ENCODE measurements at regions not wholly inside any gene's neighbourhood (a gene's known extent, or its start where the extent isn't known, plus 50 kb on each side); places are given as distances from the start of the nearest gene placed in this dataset.

DNA sequence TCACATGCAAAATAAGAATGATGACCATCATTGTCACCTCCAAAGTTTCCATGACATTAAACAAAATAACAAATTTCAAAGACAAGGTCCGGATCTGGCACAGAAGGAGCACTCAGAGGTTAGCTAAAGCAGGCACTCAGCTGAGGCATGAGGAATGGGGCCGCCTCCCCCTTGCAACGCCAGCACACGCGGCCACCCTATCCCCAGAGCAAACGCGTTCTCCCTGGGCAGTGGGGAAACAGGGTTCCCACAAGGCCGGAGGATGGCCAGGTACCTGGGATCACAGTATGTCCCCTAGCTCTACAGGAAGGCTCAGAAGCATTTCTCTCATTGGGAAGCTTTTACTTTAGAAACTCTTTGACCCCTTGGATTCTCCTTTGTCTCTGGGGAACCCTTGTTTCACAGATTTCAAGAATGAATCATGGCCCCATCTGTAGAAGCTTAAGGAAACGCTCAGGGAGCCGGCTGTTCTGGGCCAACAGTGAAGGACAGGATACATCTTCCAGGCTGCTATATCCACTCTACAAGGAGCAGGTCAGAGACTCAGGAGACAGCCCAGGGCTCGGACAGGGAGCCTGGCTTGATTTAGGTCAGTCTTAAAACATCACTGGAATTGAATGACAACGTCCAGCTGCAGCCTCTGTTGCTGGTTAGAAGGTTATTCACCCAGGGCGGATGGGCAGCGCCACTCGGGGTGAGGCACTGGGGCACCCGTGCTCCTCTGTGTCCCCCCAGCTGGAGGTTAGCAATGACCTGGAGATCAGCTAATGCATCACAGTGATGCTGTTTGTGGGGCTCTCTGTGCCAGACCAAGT is 496.4 kb downstream of the NPHP4 start:
- TF ChIP-seq CTCF (conservative IDR thresholded peaks at IDR 0.05 in 1 of 2, IDR thresholded peaks at IDR 0.05 in 1 of 2; ENCODE audit: low read depth in 1 of 2, low read length in 2 of 2), result no peak
- no peak for TF ChIP-seq EZH2 (IDR thresholded peaks at IDR 0.05; ENCODE audit: low read length, missing control alignments)

Measured in fibroblast of lung (primary cell).